ENCODE measurements at regions not wholly inside any gene's neighbourhood (a gene's known extent, or its start where the extent isn't known, plus 50 kb on each side); places are given as distances from the start of the nearest gene placed in this dataset.

GRCh38 chr3:18825665-18826064 is 322.6 kb upstream of the KCNH8 start:
- ATAC-seq: no peak
- H3K27ac ChIP-seq (ENCODE audit: low read length): no peak overlapping the region
- H3K27me3 ChIP-seq (ENCODE audit: control insufficient read depth, insufficient read depth): no peaks in the 10 kb centered on the region
- no peaks in the 10 kb centered on the region for H3K4me1 ChIP-seq (ENCODE audit: control insufficient read depth, insufficient read depth, low read length)
- H3K4me3 ChIP-seq (ENCODE audit: low read length): no peak overlapping the region
- intact Hi-C loops (cut with DNase I): no loop called here
- DNase-seq: no peak
- 91% methylated on average over 2 of the region's 2 CpGs for WGBS
- H3K9me3 ChIP-seq (ENCODE audit: control insufficient read depth, low read length): no peaks in the 10 kb centered on the region

GRCh38 chr3:18813300-18813699 is 335.0 kb upstream of the KCNH8 start:
- intact Hi-C loops (cut with DNase I): no loop called here
- Histone ChIP-seq H3K27me3 (ENCODE audit: control insufficient read depth, insufficient read depth) (no peaks in the 10 kb centered on the region), H3K9me3 (ENCODE audit: control insufficient read depth, low read length) (no peaks in the 10 kb centered on the region), H3K4me1 (ENCODE audit: control insufficient read depth, insufficient read depth, low read length) (no peaks in the 10 kb centered on the region), H3K4me3 (ENCODE audit: low read length) (no peak overlapping the region), H3K27ac (ENCODE audit: low read length) (no peak overlapping the region)
- DNase-seq (no peak), ATAC-seq (no peak)
- WGBS: 79% methylated on average over 3 of the region's 3 CpGs

- intact Hi-C loops (cut with DNase I): no loop called here
- 53% methylated on average over 3 of the region's 3 CpGs for WGBS
- no peak for DNase-seq
- H3K4me1 ChIP-seq (ENCODE audit: control insufficient read depth, insufficient read depth, low read length): no peaks in the 10 kb centered on the region
- H3K4me3 ChIP-seq (ENCODE audit: low read length): no peak overlapping the region
- no peak overlapping the region for H3K27ac ChIP-seq (ENCODE audit: low read length)
- H3K27me3 ChIP-seq (ENCODE audit: control insufficient read depth, insufficient read depth): no peaks in the 10 kb centered on the region
- ATAC-seq: no peak
- H3K9me3 ChIP-seq (ENCODE audit: control insufficient read depth, low read length): no peaks in the 10 kb centered on the region
These were observed 336.0 kb upstream of the KCNH8 start for GRCh38 chr3:18812316-18812715.

GRCh38 chr3:18810306-18810661 is 338.0 kb upstream of the KCNH8 start:
- no peak overlapping the region for H3K4me3 ChIP-seq (ENCODE audit: low read length)

GRCh38 chr3:18809640-18810305 is 338.5 kb upstream of the KCNH8 start:
- Histone ChIP-seq H3K9me3 (ENCODE audit: control insufficient read depth, low read length) (no peaks in the 10 kb centered on the region), H3K4me3 (ENCODE audit: low read length) (no peak overlapping the region), H3K27ac (ENCODE audit: low read length) (no peak overlapping the region), H3K27me3 (ENCODE audit: control insufficient read depth, insufficient read depth) (no peaks in the 10 kb centered on the region), H3K4me1 (ENCODE audit: control insufficient read depth, insufficient read depth, low read length) (no peaks in the 10 kb centered on the region)
- ATAC-seq (no peak), DNase-seq (no peak)
- intact Hi-C loops (cut with DNase I): no loop called here
- 49% methylated on average over 3 of the region's 3 CpGs for WGBS

More at GRCh38 chr3:18810306-18810661, 338.0 kb upstream of the KCNH8 start:
- no peak overlapping the region for H3K27ac ChIP-seq (ENCODE audit: low read length)
- no peaks in the 10 kb centered on the region for H3K4me1 ChIP-seq (ENCODE audit: control insufficient read depth, insufficient read depth, low read length)
- H3K27me3 ChIP-seq (ENCODE audit: control insufficient read depth, insufficient read depth): no peaks in the 10 kb centered on the region
- no peak for DNase-seq
- 66% methylated on average over 1 of the region's 1 CpG for WGBS
- no peaks in the 10 kb centered on the region for H3K9me3 ChIP-seq (ENCODE audit: control insufficient read depth, low read length)
- ATAC-seq: no peak
- intact Hi-C loops (cut with DNase I): no loop called here

- WGBS: 83% methylated on average over 6 of the region's 6 CpGs
- ATAC-seq (no peak), DNase-seq (no peak)
- intact Hi-C loops (cut with DNase I): no loop called here
- Histone ChIP-seq H3K9me3 (ENCODE audit: control insufficient read depth, low read length) (no peaks in the 10 kb centered on the region), H3K4me1 (ENCODE audit: control insufficient read depth, insufficient read depth, low read length) (no peaks in the 10 kb centered on the region), H3K4me3 (ENCODE audit: low read length) (no peak overlapping the region), H3K27ac (ENCODE audit: low read length) (no peak overlapping the region), H3K27me3 (ENCODE audit: control insufficient read depth, insufficient read depth) (no peaks in the 10 kb centered on the region)
These were observed 339.9 kb upstream of the KCNH8 start for GRCh38 chr3:18808429-18808828.

- Histone ChIP-seq H3K4me1 (ENCODE audit: control insufficient read depth, insufficient read depth, low read length) (no peaks in the 10 kb centered on the region), H3K9me3 (ENCODE audit: control insufficient read depth, low read length) (no peaks in the 10 kb centered on the region), H3K27me3 (ENCODE audit: control insufficient read depth, insufficient read depth) (no peaks in the 10 kb centered on the region), H3K4me3 (ENCODE audit: low read length) (no peak overlapping the region), H3K27ac (ENCODE audit: low read length) (no peak overlapping the region)
- WGBS: 71% methylated on average over 3 of the region's 3 CpGs
- intact Hi-C loops (cut with DNase I): no loop called here
- ATAC-seq (no peak), DNase-seq (no peak)
These were observed 340.7 kb upstream of the KCNH8 start for GRCh38 chr3:18807593-18807992.

- DNase-seq (no peak), ATAC-seq (no peak)
- Histone ChIP-seq H3K4me1 (ENCODE audit: control insufficient read depth, insufficient read depth, low read length) (no peaks in the 10 kb centered on the region), H3K27ac (ENCODE audit: low read length) (no peak overlapping the region), H3K27me3 (ENCODE audit: control insufficient read depth, insufficient read depth) (no peaks in the 10 kb centered on the region), H3K9me3 (ENCODE audit: control insufficient read depth, low read length) (no peaks in the 10 kb centered on the region), H3K4me3 (ENCODE audit: low read length) (no peak overlapping the region)
- intact Hi-C loops (cut with DNase I): no loop called here
- 71% methylated on average over 5 of the region's 5 CpGs for whole genome bisulfite sequencing
These were observed 341.7 kb upstream of the KCNH8 start for GRCh38 chr3:18806633-18807032.

GRCh38 chr3:18797378-18797777 is 350.9 kb upstream of the KCNH8 start:
- no peaks in the 10 kb centered on the region for H3K9me3 ChIP-seq (ENCODE audit: control insufficient read depth, low read length)
- ATAC-seq (no peak), DNase-seq (no peak)
- no peaks in the 10 kb centered on the region for H3K4me1 ChIP-seq (ENCODE audit: control insufficient read depth, insufficient read depth, low read length)
- WGBS: 82% methylated on average over 3 of the region's 3 CpGs
- H3K4me3 ChIP-seq (ENCODE audit: low read length): no peak overlapping the region
- intact Hi-C loops (cut with DNase I): no loop called here
- H3K27ac ChIP-seq (ENCODE audit: low read length): no peak overlapping the region
- H3K27me3 ChIP-seq (ENCODE audit: control insufficient read depth, insufficient read depth): no peaks in the 10 kb centered on the region

GRCh38 chr3:18795078-18795477 is 353.2 kb upstream of the KCNH8 start:
- H3K27me3 ChIP-seq (ENCODE audit: control insufficient read depth, insufficient read depth): no peaks in the 10 kb centered on the region
- WGBS: 37% methylated on average over 2 of the region's 2 CpGs
- no peak for ATAC-seq
- H3K4me3 ChIP-seq (ENCODE audit: low read length): no peak overlapping the region
- no peak for DNase-seq
- intact Hi-C loops (cut with DNase I): no loop called here
- no peak overlapping the region for H3K27ac ChIP-seq (ENCODE audit: low read length)
- H3K4me1 ChIP-seq (ENCODE audit: control insufficient read depth, insufficient read depth, low read length): no peaks in the 10 kb centered on the region
- H3K9me3 ChIP-seq (ENCODE audit: control insufficient read depth, low read length): no peaks in the 10 kb centered on the region

GRCh38 chr3:18791752-18792151 is 356.6 kb upstream of the KCNH8 start:
- no peaks in the 10 kb centered on the region for H3K9me3 ChIP-seq (ENCODE audit: control insufficient read depth, low read length)
- WGBS: 87% methylated on average over 10 of the region's 10 CpGs
- ATAC-seq: no peak
- no peak overlapping the region for H3K27ac ChIP-seq (ENCODE audit: low read length)
- no peak overlapping the region for H3K4me3 ChIP-seq (ENCODE audit: low read length)
- no peak for DNase-seq
- intact Hi-C loops (cut with DNase I): no loop called here
- H3K27me3 ChIP-seq (ENCODE audit: control insufficient read depth, insufficient read depth): no peaks in the 10 kb centered on the region
- no peaks in the 10 kb centered on the region for H3K4me1 ChIP-seq (ENCODE audit: control insufficient read depth, insufficient read depth, low read length)

GRCh38 chr3:18791182-18791581 is 357.1 kb upstream of the KCNH8 start:
- Histone ChIP-seq H3K4me1 (ENCODE audit: control insufficient read depth, insufficient read depth, low read length) (no peaks in the 10 kb centered on the region), H3K27ac (ENCODE audit: low read length) (no peak overlapping the region), H3K4me3 (ENCODE audit: low read length) (no peak overlapping the region), H3K27me3 (ENCODE audit: control insufficient read depth, insufficient read depth) (no peaks in the 10 kb centered on the region), H3K9me3 (ENCODE audit: control insufficient read depth, low read length) (no peaks in the 10 kb centered on the region)
- ATAC-seq: no peak
- WGBS: 74% methylated on average over 8 of the region's 8 CpGs
- intact Hi-C loops (cut with DNase I): no loop called here
- DNase-seq: no peak

Measured in right cardiac atrium (tissue), 5 donors.